ENCODE measurements at regions not wholly inside any gene's neighbourhood (a gene's known extent, or its start where the extent isn't known, plus 50 kb on each side); places are given as distances from the start of the nearest gene placed in this dataset.
"Not testable (repeated sequence)": the region's sequence is repeated elsewhere in the genome, so short reads cannot be mapped to it uniquely, and the experiment has no call there.

GRCh38 chr6:18527836-18528743 lies 140.9 kb downstream of the RNF144B start:
- DNase-seq: no peak

GRCh38 chr6:18530201-18530600 lies 143.1 kb downstream of the RNF144B start:
- DNase-seq: no peak

GRCh38 chr6:18532139-18532538 lies 145.0 kb downstream of the RNF144B start:
- DNase-seq: no peak

- DNase-seq: no peak
Observed at GRCh38 chr6:18533793-18534192, 146.6 kb downstream of the RNF144B start.

GRCh38 chr6:18536591-18537055 lies 149.5 kb downstream of the RNF144B start:
- DNase-seq: peak in 7 of 56 donors; percentile 0 to 14 (median 5)

- no peak for DNase-seq
Observed at GRCh38 chr6:18538315-18538714, 151.2 kb downstream of the RNF144B start.

- DNase-seq: no peak
Observed at GRCh38 chr6:18543051-18543450, 155.9 kb downstream of the RNF144B start.

GRCh38 chr6:18545142-18545541 lies 158.0 kb downstream of the RNF144B start:
- DNase-seq: not testable (repeated sequence)

- no peak for DNase-seq
Observed at GRCh38 chr6:18545726-18546125, 158.6 kb downstream of the RNF144B start.

GRCh38 chr6:18550119-18550518 lies 163.0 kb downstream of the RNF144B start:
- DNase-seq: no peak

- DNase-seq: no peak
Observed at GRCh38 chr6:18551228-18551627, 164.1 kb downstream of the RNF144B start.

- DNase-seq: no peak
Observed at GRCh38 chr6:18555750-18556149, 168.6 kb downstream of the RNF144B start.

GRCh38 chr6:18561037-18561750 lies 174.0 kb downstream of the RNF144B start:
- DNase-seq: peak in 1 of 56 donors; percentile 13

- DNase-seq: no peak
Observed at GRCh38 chr6:18562726-18563125, 175.6 kb downstream of the RNF144B start.

GRCh38 chr6:18564775-18565174 lies 177.6 kb downstream of the RNF144B start:
- no peak for DNase-seq

- no peak for DNase-seq
Observed at GRCh38 chr6:18565231-18565630, 178.1 kb downstream of the RNF144B start.

GRCh38 chr6:18567380-18567779 lies 180.2 kb downstream of the RNF144B start:
- no peak for DNase-seq

GRCh38 chr6:18577491-18577890 lies 190.3 kb downstream of the RNF144B start:
- no peak for DNase-seq

GRCh38 chr6:18579166-18579565 lies 192.0 kb downstream of the RNF144B start:
- no peak for DNase-seq

- DNase-seq: no peak
Observed at GRCh38 chr6:18579869-18580268, 192.7 kb downstream of the RNF144B start.

- no peak for DNase-seq
Observed at GRCh38 chr6:18584372-18584771, 197.2 kb downstream of the RNF144B start.

GRCh38 chr6:18585032-18585573 lies 198.0 kb downstream of the RNF144B start:
- peak in 18 of 56 donors; percentile 0 to 72 (median 18) for DNase-seq

Measured in amygdala (tissue), 56 donors.